Kidney epithelial cell (primary cell): ENCODE measurements at regions not wholly inside any gene's neighbourhood (a gene's known extent, or its start where the extent isn't known, plus 50 kb on each side); places are given as distances from the start of the nearest gene placed in this dataset.

Source experiments
- DNase-seq: peaks from one replicate; pipeline ENCODE4 v3.0.0-alpha.2; 2010; ENCODE audit warnings: low read depth
- H3K27me3 ChIP-seq: 2 replicates; pipeline ENCODE4 v1.6.0; 2011; ENCODE audit warnings: low read length; ENCODE audit not compliant: control insufficient read depth, insufficient read depth
- H3K36me3 ChIP-seq: 2 replicates; pipeline ENCODE4 v1.5.1; 2011; ENCODE audit warnings: low read length; ENCODE audit not compliant: control insufficient read depth, insufficient read depth
- H3K4me3 ChIP-seq: 2 replicates; pipeline ENCODE4 v1.5.1; 2011; ENCODE audit warnings: low read depth, mild to moderate bottlenecking, control low read depth, low read length
- CTCF ChIP-seq: IDR thresholded peaks from 2 replicates; pipeline ENCODE4 v1.5.1; 2011; ENCODE audit warnings: mild to moderate bottlenecking, moderate library complexity, low read length, control low read depth, inconsistent platforms; ENCODE audit not compliant: insufficient read depth, poor library complexity, severe bottlenecking

GRCh38 chr3:150107429-150108175, 136.9 kb upstream of the PFN2 start:
- no peaks in the 10 kb centered on the region for H3K36me3 ChIP-seq
- DNase-seq, result no peak
- H3K27me3 ChIP-seq, result no peaks in the 10 kb centered on the region
- no peak overlapping the region for H3K4me3 ChIP-seq
- no peak for TF ChIP-seq CTCF

- Histone ChIP-seq H3K27me3 (no peaks in the 10 kb centered on the region), H3K4me3 (no peak overlapping the region), H3K36me3 (no peaks in the 10 kb centered on the region)
- no peak for TF ChIP-seq CTCF
- DNase-seq, result peak; percentile 50
Measured at GRCh38 chr3:150106740-150107428, 136.2 kb upstream of the PFN2 start.

GRCh38 chr3:150105886-150106612, 135.4 kb upstream of the PFN2 start:
- no peak overlapping the region for H3K4me3 ChIP-seq
- DNase-seq, result no peak
- H3K36me3 ChIP-seq, result no peaks in the 10 kb centered on the region
- TF ChIP-seq CTCF, result no peak
- H3K27me3 ChIP-seq, result no peaks in the 10 kb centered on the region

- Histone ChIP-seq H3K4me3 (no peak overlapping the region), H3K27me3 (no peaks in the 10 kb centered on the region), H3K36me3 (no peaks in the 10 kb centered on the region)
- TF ChIP-seq CTCF, result no peak
- no peak for DNase-seq
Measured at GRCh38 chr3:150105025-150105424, 134.3 kb upstream of the PFN2 start.

GRCh38 chr3:150104564-150104963, 133.9 kb upstream of the PFN2 start:
- no peak for DNase-seq
- no peaks in the 10 kb centered on the region for H3K36me3 ChIP-seq
- H3K4me3 ChIP-seq, result no peak overlapping the region
- H3K27me3 ChIP-seq, result no peaks in the 10 kb centered on the region
- TF ChIP-seq CTCF, result no peak
